SK-N-SH treated with all-trans-retinoic acid at 6 μM for 48 hours (cell line): ENCODE measurements at regions not wholly inside any gene's neighbourhood (a gene's known extent, or its start where the extent isn't known, plus 50 kb on each side); places are given as distances from the start of the nearest gene placed in this dataset.

Experiments
- ATAC-seq: fragments of 200-7000 bp; cut with Tn5 transposase; 3 replicates; pipeline ENCODE4 v1.9.1; 2020; ENCODE audit warnings: mild to moderate bottlenecking, moderate library complexity
- ARNTL ChIP-seq: fragments of 450-650 bp; formaldehyde crosslinking; IDR thresholded peaks from 2 replicates; pipeline ENCODE4 v1.5.0; 2020; ENCODE audit warnings: low read depth, mild to moderate bottlenecking, moderate library complexity, borderline replicate concordance
- BACH2 ChIP-seq: fragments of 250-450 bp; sonication (Bioruptor Pico); IDR thresholded peaks from 2 replicates; pipeline ENCODE4 v1.9.0; 2021; ENCODE audit warnings: mild to moderate bottlenecking, borderline replicate concordance
- CREB5 ChIP-seq: fragments of 250-450 bp; sonication (Bioruptor Pico); IDR thresholded peaks from 2 replicates; pipeline ENCODE4 v1.5.1; 2020; ENCODE audit warnings: low read depth, mild to moderate bottlenecking, moderate library complexity
- CSDC2 ChIP-seq: fragments of 250-450 bp; sonication (Bioruptor Pico); IDR thresholded peaks from 2 replicates; pipeline ENCODE4 v1.5.0; 2020; ENCODE audit warnings: mild to moderate bottlenecking, moderate library complexity
- CSRNP3 ChIP-seq: fragments of 250-450 bp; sonication (Bioruptor Pico); IDR thresholded peaks from 2 replicates; pipeline ENCODE4 v1.5.1; 2021; ENCODE audit warnings: mild to moderate bottlenecking, moderate library complexity
- ESRRG ChIP-seq: fragments of 250-450 bp; sonication (Bioruptor Pico); IDR thresholded peaks from 2 replicates; pipeline ENCODE4 v1.6.1; 2021; ENCODE audit warnings: mild to moderate bottlenecking
- ISL1 ChIP-seq: fragments of 250-450 bp; sonication (Bioruptor Pico); IDR thresholded peaks from 2 replicates; pipeline ENCODE4 v2.1.2; 2022; ENCODE audit warnings: mild to moderate bottlenecking, moderate library complexity
- OSR1 ChIP-seq: fragments of 250-450 bp; sonication (Bioruptor Pico); IDR thresholded peaks from 2 replicates; pipeline ENCODE4 v1.8.0; 2022; ENCODE audit warnings: moderate library complexity, mild to moderate bottlenecking, inconsistent platforms
- PATZ1 ChIP-seq: fragments of 250-450 bp; sonication (Bioruptor Pico); IDR thresholded peaks from 2 replicates; pipeline ENCODE4 v1.8.0; 2020; ENCODE audit warnings: mild to moderate bottlenecking, moderate library complexity, borderline replicate concordance
- POU6F1 ChIP-seq: fragments of 250-450 bp; sonication (Bioruptor Pico); IDR thresholded peaks from 2 replicates; pipeline ENCODE4 v1.8.0; 2021; ENCODE audit warnings: low read depth, mild to moderate bottlenecking, moderate library complexity, borderline replicate concordance
- RARB ChIP-seq: fragments of 250-450 bp; sonication (Bioruptor Pico); IDR thresholded peaks from 2 replicates; pipeline ENCODE4 v1.8.0; 2021; ENCODE audit warnings: mild to moderate bottlenecking, moderate library complexity
- SNAI2 ChIP-seq: fragments of 250-450 bp; sonication (Bioruptor Pico); IDR thresholded peaks from 2 replicates; pipeline ENCODE4 v1.5.0; 2020; ENCODE audit warnings: mild to moderate bottlenecking, moderate library complexity
- TCF4 ChIP-seq: fragments of 250-450 bp; sonication (Bioruptor Pico); IDR thresholded peaks from 2 replicates; pipeline ENCODE4 v1.8.0; 2021; ENCODE audit warnings: mild to moderate bottlenecking, moderate library complexity, borderline replicate concordance
- TSHZ2 ChIP-seq: fragments of 250-450 bp; sonication (Bioruptor Pico); IDR thresholded peaks from 2 replicates; pipeline ENCODE4 v1.5.0; 2020; ENCODE audit warnings: mild to moderate bottlenecking, moderate library complexity
- ZC3H10 ChIP-seq: fragments of 250-450 bp; sonication (Bioruptor Pico); IDR thresholded peaks from 2 replicates; pipeline ENCODE4 v1.5.1; 2021; ENCODE audit warnings: mild to moderate bottlenecking, moderate library complexity
- ZFP3 ChIP-seq: fragments of 250-450 bp; sonication (Bioruptor Pico); IDR thresholded peaks from 2 replicates; pipeline ENCODE4 v1.5.0; 2020; ENCODE audit warnings: mild to moderate bottlenecking, moderate library complexity
- ZFP30 ChIP-seq: fragments of 450-650 bp; formaldehyde crosslinking; IDR thresholded peaks from 2 replicates; pipeline ENCODE4 v1.5.0; 2022; ENCODE audit warnings: mild to moderate bottlenecking, moderate library complexity
- ZNF565 ChIP-seq: fragments of 450-650 bp; formaldehyde crosslinking; conservative IDR thresholded peaks from 2 replicates; pipeline ENCODE4 v1.5.0; 2020; ENCODE audit warnings: low read depth, mild to moderate bottlenecking, moderate library complexity
- ZNF70 ChIP-seq: fragments of 450-650 bp; formaldehyde crosslinking; IDR thresholded peaks from 2 replicates; pipeline ENCODE4 v1.5.0; 2020; ENCODE audit warnings: mild to moderate bottlenecking, moderate library complexity
- ZNF8 ChIP-seq: fragments of 450-650 bp; formaldehyde crosslinking; IDR thresholded peaks from 2 replicates; pipeline ENCODE4 v1.5.0; 2020; ENCODE audit warnings: mild to moderate bottlenecking, moderate library complexity

GRCh38 chr16:17776465-17776864, 305.7 kb upstream of the XYLT1 start:
- no peak for ATAC-seq
- no peak for TF ChIP-seq POU6F1 (CRISPR knock-in tag)
- no peak for TF ChIP-seq BACH2
- TF ChIP-seq ZNF70 (CRISPR knock-in tag), result no peak
- TF ChIP-seq CREB5 (CRISPR knock-in tag), result no peak
- TF ChIP-seq ZNF8 (CRISPR knock-in tag), result no peak
- TF ChIP-seq ISL1 (CRISPR knock-in tag), result no peak
- no peak for TF ChIP-seq ARNTL (CRISPR knock-in tag)
- TF ChIP-seq ZC3H10 (CRISPR knock-in tag), result no peak

GRCh38 chr16:17775061-17775460, 304.3 kb upstream of the XYLT1 start:
- ATAC-seq, result no peak
- no peak for TF ChIP-seq ZNF70 (CRISPR knock-in tag)
- TF ChIP-seq ARNTL (CRISPR knock-in tag), result no peak
- TF ChIP-seq ZC3H10 (CRISPR knock-in tag), result no peak
- TF ChIP-seq ZFP30 (CRISPR knock-in tag), result no peak
- no peak for TF ChIP-seq TSHZ2 (CRISPR knock-in tag)
- no peak for TF ChIP-seq ESRRG (CRISPR knock-in tag)
- TF ChIP-seq SNAI2 (CRISPR knock-in tag), result no peak
- no peak for TF ChIP-seq ISL1 (CRISPR knock-in tag)
- TF ChIP-seq ZFP3, result no peak
- no peak for TF ChIP-seq POU6F1 (CRISPR knock-in tag)
- no peak for TF ChIP-seq ZNF8 (CRISPR knock-in tag)
- TF ChIP-seq CSRNP3 (CRISPR knock-in tag), result no peak
- TF ChIP-seq CREB5 (CRISPR knock-in tag), result no peak
- no peak for TF ChIP-seq ZNF565 (CRISPR knock-in tag)
- no peak for TF ChIP-seq TCF4
- no peak for TF ChIP-seq PATZ1
- TF ChIP-seq OSR1, result no peak
- no peak for TF ChIP-seq RARB (CRISPR knock-in tag)
- TF ChIP-seq CSDC2 (CRISPR knock-in tag), result no peak
